Loucy (cell line): ENCODE measurements at regions not wholly inside any gene's neighbourhood (a gene's known extent, or its start where the extent isn't known, plus 50 kb on each side); places are given as distances from the start of the nearest gene placed in this dataset.

ENCODE experiments used
- H2AFZ ChIP-seq: fragments of 200-600 bp; sonication (generic); 2 replicates; pipeline ENCODE4 v1.6.0; 2016; ENCODE audit warnings: antibody characterized with exemption, mild to moderate bottlenecking, low read length, moderate library complexity
- H3F3A ChIP-seq: fragments of 200-600 bp; 2 replicates; pipeline ENCODE4 v1.6.0; 2016; ENCODE audit warnings: antibody characterized with exemption, low read depth, mild to moderate bottlenecking
- H3K27me3 ChIP-seq: fragments of 200-600 bp; sonication (generic); 2 replicates; pipeline ENCODE4 v1.6.1; 2014; ENCODE audit warnings: low read length, mild to moderate bottlenecking; ENCODE audit not compliant: insufficient read depth, poor library complexity, severe bottlenecking
- H3K36me3 ChIP-seq: fragments of 200-600 bp; sonication (generic); 2 replicates; pipeline ENCODE4 v1.6.1; 2016; ENCODE audit warnings: low read length; ENCODE audit not compliant: insufficient read depth
- H3K4me1 ChIP-seq: fragments of 200-600 bp; sonication (generic); 2 replicates; pipeline ENCODE4 v1.5.1; 2014; ENCODE audit warnings: low read length, mild to moderate bottlenecking; ENCODE audit not compliant: insufficient read depth, poor library complexity, severe bottlenecking
- H3K4me2 ChIP-seq: fragments of 200-600 bp; sonication (generic); 2 replicates; pipeline ENCODE4 v1.6.0; 2014; ENCODE audit warnings: antibody characterized with exemption, low read length, low read depth, mild to moderate bottlenecking; ENCODE audit not compliant: poor library complexity, severe bottlenecking
- H3K4me3 ChIP-seq: fragments of 200-600 bp; sonication (generic); 2 replicates; pipeline ENCODE4 v1.5.1; 2014; ENCODE audit warnings: low read length, mild to moderate bottlenecking, mixed read lengths; ENCODE audit not compliant: poor library complexity, severe bottlenecking
- H3K79me2 ChIP-seq: fragments of 200-600 bp; sonication (generic); 2 replicates; pipeline ENCODE4 v1.6.1; 2014; ENCODE audit warnings: low read length; ENCODE audit not compliant: insufficient read depth
- H3K9ac ChIP-seq: fragments of 200-600 bp; sonication (generic); 2 replicates; pipeline ENCODE4 v1.6.0; 2014; ENCODE audit warnings: mild to moderate bottlenecking, low read depth, low read length, moderate library complexity; ENCODE audit not compliant: poor library complexity, severe bottlenecking
- H3K9me2 ChIP-seq: fragments of 200-600 bp; sonication (generic); replicated peaks from 2 replicates; pipeline ENCODE4 v1.6.1; 2016; ENCODE audit warnings: low read depth, low read length, mixed read lengths
- H3K9me3 ChIP-seq: fragments of 200-600 bp; sonication (generic); 2 replicates; pipeline ENCODE4 v1.6.1; 2014; ENCODE audit warnings: mild to moderate bottlenecking, antibody characterized with exemption, low read length, low read depth; ENCODE audit not compliant: insufficient read depth
- H4K20me1 ChIP-seq: fragments of 200-600 bp; sonication (generic); 2 replicates; pipeline ENCODE4 v1.6.0; 2014; ENCODE audit warnings: antibody characterized with exemption, low read length, mild to moderate bottlenecking; ENCODE audit not compliant: insufficient read depth, poor library complexity, severe bottlenecking
- EZH2phosphoT487 ChIP-seq: fragments of 200-600 bp; IDR thresholded peaks from 2 replicates; pipeline ENCODE4 v1.6.1; 2018; ENCODE audit warnings: antibody characterized with exemption, mild to moderate bottlenecking, moderate library complexity, borderline replicate concordance
- TF ChIP-seq, protein P1 (sequence below): fragments of 200-600 bp; sonication (generic); conservative IDR thresholded peaks from 2 replicates; pipeline ENCODE4 v1.5.1; 2014; ENCODE audit warnings: mild to moderate bottlenecking, antibody characterized with exemption, low read length

DNA sequence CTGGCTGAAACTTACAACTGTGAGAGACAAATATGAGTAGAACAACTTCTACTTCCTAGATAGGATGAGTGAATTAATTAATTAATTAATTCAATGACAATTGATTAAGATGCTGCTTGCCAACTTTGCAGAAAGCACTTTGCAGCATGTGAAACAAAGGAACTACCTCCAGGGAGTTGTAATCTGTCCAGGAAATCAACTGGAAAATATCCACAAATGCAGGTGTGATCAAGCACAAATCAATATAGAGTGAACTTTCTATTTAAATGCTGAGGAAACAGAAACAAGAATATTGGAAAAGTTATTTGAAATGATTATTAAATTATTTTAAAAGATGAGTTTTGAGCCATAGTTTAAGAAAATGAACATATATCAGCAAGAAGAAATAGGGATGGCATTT, 163.9 kb upstream of the ARID2 start:
- no peaks in the 10 kb centered on the region for H3K9me2 ChIP-seq
- no peaks in the 10 kb centered on the region for H3K36me3 ChIP-seq
- no peak overlapping the region for H3K4me2 ChIP-seq
- no peaks in the 10 kb centered on the region for H3K9me3 ChIP-seq
- no peaks in the 10 kb centered on the region for H3K27me3 ChIP-seq
- peaks cover 11% of the 10 kb centered on the region for H3K4me1 ChIP-seq
- no peak for TF ChIP-seq EZH2phosphoT487
- TF ChIP-seq, protein P1, sequence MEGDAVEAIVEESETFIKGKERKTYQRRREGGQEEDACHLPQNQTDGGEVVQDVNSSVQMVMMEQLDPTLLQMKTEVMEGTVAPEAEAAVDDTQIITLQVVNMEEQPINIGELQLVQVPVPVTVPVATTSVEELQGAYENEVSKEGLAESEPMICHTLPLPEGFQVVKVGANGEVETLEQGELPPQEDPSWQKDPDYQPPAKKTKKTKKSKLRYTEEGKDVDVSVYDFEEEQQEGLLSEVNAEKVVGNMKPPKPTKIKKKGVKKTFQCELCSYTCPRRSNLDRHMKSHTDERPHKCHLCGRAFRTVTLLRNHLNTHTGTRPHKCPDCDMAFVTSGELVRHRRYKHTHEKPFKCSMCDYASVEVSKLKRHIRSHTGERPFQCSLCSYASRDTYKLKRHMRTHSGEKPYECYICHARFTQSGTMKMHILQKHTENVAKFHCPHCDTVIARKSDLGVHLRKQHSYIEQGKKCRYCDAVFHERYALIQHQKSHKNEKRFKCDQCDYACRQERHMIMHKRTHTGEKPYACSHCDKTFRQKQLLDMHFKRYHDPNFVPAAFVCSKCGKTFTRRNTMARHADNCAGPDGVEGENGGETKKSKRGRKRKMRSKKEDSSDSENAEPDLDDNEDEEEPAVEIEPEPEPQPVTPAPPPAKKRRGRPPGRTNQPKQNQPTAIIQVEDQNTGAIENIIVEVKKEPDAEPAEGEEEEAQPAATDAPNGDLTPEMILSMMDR, result no peak
- H2AFZ ChIP-seq, result no peak overlapping the region
- H3K9ac ChIP-seq, result no peak overlapping the region
- no peaks in the 10 kb centered on the region for H4K20me1 ChIP-seq
- H3F3A ChIP-seq, result no peaks in the 10 kb centered on the region
- no peak overlapping the region for H3K4me3 ChIP-seq
- no peaks in the 10 kb centered on the region for H3K79me2 ChIP-seq

DNA sequence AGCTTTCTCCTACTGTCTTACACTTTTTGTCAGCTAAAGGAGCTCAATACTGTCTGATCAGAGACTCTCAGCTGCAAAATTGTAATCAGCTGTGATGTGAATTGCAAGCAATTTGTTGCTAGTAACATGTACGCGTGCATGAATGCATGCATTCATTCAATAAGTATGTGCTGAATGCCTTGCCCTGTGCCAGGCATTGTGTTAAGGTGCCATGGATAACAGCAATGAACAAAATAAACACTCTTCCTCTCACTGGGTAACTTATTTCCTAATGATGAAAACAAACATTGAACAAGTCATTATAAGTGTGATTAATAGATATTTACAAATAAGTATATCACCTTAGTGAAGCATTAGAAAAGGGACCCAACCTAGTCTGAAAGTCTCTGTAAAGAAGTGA, 163.2 kb upstream of the ARID2 start:
- Histone ChIP-seq H3K4me2 (no peak overlapping the region), H4K20me1 (no peaks in the 10 kb centered on the region), H3K9me3 (no peaks in the 10 kb centered on the region), H2AFZ (peak overlapping the region; percentile 18; the same call in 1 of the 2 replicates), H3K4me1 (peaks cover 11% of the 10 kb centered on the region), H3K4me3 (no peak overlapping the region), H3F3A (no peaks in the 10 kb centered on the region), H3K27me3 (no peaks in the 10 kb centered on the region), H3K79me2 (no peaks in the 10 kb centered on the region), H3K9ac (no peak overlapping the region), H3K36me3 (no peaks in the 10 kb centered on the region), H3K9me2 (no peaks in the 10 kb centered on the region)
- TF ChIP-seq, protein P1, result no peak
- no peak for TF ChIP-seq EZH2phosphoT487

DNA sequence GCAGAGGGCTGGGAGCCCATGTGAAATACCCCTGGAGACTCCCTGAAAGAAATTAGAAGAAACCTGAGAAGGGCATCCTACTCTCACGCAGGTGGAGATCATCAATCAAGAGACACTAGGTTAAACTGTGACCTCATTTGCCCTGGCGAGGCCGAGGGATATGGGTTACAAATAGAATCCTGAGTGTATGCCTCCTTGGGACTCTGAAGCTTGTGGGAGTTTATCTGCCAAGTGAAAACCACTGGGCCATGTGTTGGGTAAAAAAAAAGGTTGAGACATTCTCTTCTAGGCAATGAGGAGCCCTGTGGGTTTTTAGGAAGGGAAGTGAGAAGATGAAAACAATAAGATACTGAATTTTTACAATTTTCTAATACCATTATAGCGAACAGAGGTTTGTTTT, 160.7 kb upstream of the ARID2 start:
- Histone ChIP-seq H3F3A (no peaks in the 10 kb centered on the region), H3K9ac (no peak overlapping the region), H3K9me3 (no peaks in the 10 kb centered on the region), H3K4me2 (no peak overlapping the region), H2AFZ (no peak overlapping the region), H3K4me3 (no peak overlapping the region), H3K4me1 (peaks cover 33% of the 10 kb centered on the region), H4K20me1 (no peaks in the 10 kb centered on the region), H3K36me3 (no peaks in the 10 kb centered on the region), H3K9me2 (no peaks in the 10 kb centered on the region), H3K27me3 (no peaks in the 10 kb centered on the region), H3K79me2 (no peaks in the 10 kb centered on the region)
- TF ChIP-seq, protein P1, result no peak
- no peak for TF ChIP-seq EZH2phosphoT487
